HG02623 (cell line): ENCODE measurements at regions not wholly inside any gene's neighbourhood (a gene's known extent, or its start where the extent isn't known, plus 50 kb on each side); places are given as distances from the start of the nearest gene placed in this dataset.
"Not testable (repeated sequence)": the region's sequence is repeated elsewhere in the genome, so short reads cannot be mapped to it uniquely, and the experiment has no call there.

Experiments used
- ATAC-seq: cut with Tn5 transposase; IDR thresholded peaks from one replicate; pipeline ENCODE4 v1.9.1; 2021; ENCODE audit warnings: moderate library complexity; ENCODE audit not compliant: unreplicated experiment

DNA sequence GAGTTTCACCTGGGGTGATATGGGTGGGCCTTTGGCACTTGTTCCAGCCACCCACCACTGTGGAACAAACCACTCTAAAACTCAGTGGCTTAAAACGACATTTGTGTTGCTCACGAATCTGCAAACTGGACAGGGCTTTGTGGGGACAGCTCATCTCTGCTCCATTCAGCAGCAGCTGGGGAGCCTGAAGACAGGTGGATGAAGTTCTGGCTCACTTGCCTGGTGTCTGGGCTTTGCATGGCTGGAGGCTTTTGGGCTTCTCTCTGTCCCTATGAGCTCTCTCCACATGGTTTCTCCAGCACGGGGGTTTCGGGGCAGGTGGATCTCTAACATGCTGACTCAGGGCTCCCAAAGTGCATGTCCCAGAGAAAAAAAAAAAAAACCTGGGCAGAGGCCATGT, 93.0 kb upstream of the GLI2 start:
- no peak for ATAC-seq

GRCh38 chr2:120646994-120647393, 88.7 kb upstream of the GLI2 start:
- ATAC-seq: no peak

DNA sequence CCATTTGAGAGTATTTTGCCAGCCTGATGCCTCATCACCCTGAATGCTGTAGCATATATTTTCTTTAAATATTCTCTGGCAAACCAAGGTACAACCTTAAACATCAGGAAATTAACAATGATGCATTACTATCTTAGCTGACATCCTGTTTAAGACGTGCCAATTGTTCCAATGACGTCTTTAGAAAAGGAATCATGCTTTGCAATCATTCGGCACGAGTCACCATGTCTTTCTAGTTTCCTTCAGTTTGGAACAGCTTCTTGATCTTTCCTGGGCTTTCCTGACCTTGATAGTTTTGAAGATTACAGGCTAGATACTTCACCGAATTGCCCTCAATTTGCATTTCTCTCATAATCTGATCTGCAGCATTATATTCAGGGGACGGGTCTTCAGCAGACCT, 88.2 kb upstream of the GLI2 start:
- no peak for ATAC-seq

DNA sequence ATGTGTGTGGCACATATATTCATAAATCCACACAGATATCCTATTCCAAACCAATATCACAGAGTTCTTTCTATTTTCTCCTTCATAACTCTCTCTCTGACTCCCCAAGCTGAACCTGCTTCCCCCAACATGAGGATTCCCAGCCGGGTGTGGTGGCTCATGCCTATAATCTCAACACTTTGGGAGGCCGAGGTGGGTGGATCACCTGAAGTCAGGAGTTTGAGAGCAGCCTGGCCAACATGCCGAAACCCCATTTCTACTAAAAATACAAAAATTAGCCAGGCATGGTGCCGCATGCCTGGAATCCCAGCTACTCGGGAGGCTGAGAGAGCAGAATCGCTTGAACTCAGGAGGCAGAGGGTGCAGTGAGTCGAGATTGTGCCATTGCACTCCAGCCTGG, 86.3 kb upstream of the GLI2 start:
- not testable (repeated sequence) for ATAC-seq

- ATAC-seq: no peak
These were observed 85.5 kb upstream of the GLI2 start for GRCh38 chr2:120650022-120650644.

DNA sequence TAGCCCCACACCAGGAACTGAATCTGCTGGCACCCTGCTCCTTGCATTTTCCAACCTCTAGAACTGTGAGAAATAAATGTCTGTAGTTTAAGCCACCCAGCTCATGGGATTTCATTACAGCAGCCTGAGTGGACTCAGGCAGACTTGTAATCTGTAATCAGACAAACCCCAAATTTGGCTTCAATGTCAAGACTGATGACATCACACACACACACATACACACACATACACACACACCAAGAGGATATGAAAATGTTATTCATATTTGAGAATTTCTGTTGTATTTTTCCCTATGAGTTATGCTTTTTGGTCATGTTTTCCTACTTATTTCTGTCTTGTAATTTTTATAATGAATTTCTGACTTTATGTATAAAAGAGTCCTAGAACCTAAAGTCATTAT, 83.8 kb upstream of the GLI2 start:
- ATAC-seq: no peak

DNA sequence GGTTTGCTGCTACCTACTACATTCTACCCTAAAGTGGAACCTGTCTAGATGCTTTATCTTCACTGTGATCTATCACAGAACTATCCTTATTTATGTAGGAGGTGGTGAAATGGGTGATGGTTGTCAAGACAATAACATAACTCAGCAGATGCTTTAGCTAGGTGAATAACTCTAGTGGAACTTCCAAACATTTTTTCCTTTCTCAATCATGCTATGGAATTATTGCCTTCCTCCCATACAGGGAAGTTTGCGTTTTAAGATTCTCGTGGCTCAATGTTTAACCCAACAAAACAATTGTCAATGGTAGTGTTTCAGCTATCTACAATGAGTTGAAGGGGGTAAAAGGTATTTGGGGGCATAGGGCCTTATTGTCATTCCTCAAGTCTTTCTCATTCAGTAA, 82.6 kb upstream of the GLI2 start:
- ATAC-seq: no peak

GRCh38 chr2:120653871-120654270, 81.8 kb upstream of the GLI2 start:
- no peak for ATAC-seq

DNA sequence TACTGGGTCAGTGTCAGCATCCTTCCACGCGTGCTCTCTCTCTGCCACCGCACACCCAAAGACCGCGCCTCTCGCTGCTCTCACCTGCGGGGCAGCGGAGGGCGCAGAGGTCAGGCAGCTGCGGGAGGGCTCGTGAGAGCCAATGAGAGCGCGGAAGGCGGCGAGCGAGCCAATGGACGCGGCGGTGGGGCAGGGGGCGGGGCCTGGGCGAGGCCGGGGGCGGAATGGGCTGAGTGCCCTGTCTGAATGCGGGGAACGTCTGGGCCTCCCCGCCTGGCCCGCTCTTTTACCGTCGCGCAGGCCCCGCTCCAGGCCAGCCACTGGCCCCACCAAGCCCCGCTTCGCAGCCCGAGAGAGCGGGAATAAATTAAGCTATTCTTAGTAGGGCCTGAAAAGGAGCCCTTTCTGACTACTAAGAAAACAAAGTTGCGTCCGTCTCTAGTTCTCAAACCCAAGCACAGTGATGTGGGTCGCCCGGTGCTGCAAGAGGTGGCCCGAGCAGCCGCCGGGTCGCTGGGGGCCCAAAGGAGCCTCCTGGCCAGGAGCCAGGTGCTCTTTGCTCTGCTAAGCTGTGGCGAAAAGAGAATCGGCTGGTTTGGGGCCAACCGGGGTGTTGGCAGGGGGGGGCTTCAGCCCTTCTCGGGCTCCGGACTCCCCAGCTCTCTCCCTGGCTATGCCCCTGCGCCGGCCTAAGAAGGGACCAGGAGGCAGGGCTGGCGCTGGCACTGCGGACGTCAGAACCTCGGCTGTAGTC, 81.1 kb upstream of the GLI2 start:
- no peak for ATAC-seq

DNA sequence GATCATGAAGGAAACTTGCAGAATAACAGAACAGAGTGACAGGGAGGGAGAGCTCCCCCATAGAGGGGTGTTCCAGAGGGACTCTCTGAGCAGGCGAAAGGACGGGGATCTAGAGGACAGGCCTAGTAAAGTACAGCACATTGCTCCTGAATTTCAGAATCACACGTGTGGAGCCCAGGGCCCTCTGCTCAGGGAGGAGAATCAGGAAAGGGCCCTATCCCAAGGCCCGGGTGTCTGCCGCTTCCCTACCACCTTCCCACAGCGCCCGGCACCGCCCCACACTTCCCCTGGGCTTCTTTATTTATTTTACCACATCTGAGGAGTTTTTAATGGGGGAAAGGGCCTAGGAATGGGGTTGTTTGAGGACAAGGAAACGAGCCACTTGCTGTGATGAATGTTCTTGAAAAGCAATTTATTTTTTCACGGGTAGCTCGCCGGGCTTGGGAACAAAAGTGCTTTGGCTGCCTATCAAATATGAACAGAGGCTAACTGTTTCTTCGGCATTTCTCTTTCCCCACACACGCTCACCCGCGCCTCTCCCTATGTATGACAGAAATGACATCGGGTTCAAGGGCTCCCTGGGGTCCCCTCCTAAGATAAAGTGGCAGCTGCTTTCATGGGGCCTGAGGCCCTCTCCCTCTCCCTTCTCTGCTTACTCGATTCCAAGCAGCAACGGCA, 79.3 kb upstream of the GLI2 start:
- no peak for ATAC-seq

GRCh38 chr2:120658042-120658769, 77.5 kb upstream of the GLI2 start:
- ATAC-seq: no peak

- no peak for ATAC-seq
These were observed 76.9 kb upstream of the GLI2 start for GRCh38 chr2:120658770-120659158.

DNA sequence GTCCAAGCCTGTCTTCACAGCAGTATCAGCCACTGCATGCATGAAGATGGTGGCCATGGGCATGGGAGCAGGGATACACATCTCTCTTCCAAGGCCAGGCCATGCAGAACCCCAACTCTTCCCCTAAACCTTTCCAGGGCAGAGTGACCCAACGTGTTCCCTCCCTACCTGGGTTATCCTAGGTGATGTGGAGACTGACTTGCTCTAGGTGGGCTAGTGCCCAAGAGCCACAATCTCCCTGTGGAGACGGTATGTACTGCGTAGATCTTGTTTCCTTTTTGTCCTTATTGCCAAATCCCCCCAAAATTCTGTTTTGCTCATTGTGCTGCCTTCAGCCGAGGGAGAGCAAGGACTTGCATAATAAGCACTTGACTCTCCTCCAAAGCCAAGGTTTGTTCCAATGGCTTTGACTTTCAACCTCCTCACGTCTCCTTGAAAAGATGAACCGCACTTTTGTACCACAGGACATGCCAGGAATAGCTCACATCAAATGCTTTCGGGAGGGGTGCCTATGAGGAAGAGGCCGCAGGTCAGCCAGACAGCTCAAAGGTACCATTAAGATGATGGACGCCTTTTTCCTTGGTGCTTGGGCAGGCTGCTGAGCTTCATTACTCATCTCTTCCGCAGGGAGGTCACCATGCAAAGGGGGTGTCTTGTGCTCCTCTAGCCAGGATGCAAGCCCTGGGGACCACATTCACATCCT, 76.2 kb upstream of the GLI2 start:
- no peak for ATAC-seq

DNA sequence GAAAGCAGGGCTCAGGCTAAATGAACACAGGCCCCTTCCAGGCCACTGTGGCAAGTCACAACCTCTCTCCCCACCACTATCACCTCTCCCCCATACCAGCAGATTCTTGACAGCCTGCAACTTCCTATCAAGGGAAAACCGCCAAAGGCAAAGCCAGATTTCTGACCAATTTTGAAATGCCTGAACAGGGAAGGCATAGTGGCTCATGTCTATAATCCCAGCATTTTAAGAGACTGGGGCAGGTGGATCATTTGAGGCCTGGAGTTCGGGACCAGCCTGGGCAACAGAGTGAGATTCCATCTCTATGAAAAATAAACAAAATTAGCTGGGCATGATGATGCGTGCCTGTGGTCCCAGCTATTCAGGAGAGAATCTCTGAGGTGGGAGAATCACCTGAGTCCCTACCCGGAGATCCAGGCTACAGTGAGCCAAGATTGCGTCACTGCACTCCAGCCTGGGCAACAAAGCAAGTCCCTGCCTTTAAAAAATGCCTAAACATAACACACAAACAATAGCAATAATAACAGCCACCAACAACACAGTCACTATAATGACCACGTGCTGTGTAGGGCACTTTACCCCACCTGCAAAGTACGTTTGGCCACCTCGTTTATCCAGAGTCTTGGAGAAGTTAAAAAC, 75.5 kb upstream of the GLI2 start:
- ATAC-seq: no peak

DNA sequence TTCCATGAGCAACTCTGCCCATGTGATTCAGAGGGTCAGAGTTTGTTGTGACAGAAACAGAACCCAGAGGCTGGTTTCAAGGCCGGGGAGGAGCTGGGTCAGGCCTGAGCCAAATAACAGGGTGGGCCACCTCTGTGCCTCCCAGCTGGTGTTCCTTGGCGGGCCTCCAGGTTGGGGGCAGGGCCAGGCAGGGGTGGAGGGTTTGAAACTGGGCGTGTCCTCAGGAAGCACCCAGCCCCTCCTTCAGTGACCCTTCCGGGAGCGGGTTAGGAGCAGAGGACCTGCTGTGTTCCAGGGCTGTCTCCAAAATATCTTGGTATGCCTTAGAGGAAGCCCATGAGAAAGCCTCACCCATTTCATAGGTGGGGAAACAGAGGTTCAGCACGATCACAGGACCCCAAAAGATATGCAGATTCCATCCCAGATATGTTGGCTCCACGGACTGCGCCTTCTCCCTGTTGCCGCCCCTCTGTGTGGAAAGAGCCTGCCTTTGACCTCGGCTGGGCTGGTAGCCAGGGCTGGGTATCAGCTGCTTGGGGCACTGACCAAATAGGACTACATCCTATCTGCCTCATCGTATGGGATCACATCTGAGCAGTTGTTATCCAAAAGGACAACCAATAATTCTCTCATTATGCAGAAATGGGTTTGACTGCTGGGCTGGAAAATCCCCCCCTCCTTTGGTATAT, 74.8 kb upstream of the GLI2 start:
- ATAC-seq: no peak

DNA sequence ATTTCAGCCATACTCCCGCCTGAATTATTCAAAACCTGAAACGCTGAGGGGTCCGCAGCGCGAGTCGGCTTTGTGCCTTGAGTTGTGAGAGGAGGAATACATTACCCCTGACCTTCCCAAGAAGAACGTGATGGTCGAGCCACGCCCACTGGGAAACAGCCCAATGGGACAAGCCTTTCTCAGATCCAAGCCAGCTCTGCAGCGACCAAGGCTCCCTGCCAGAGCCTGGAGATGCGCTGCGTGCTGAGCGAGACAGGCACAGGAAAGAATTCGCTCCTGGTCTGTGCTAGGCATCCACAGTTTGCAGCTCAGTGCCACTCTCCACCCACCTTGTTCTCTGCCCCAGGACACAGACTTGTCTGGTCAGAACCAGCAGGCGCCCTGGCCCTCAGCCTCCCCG, 74.1 kb upstream of the GLI2 start:
- ATAC-seq: no peak

GRCh38 chr2:120662046-120662445, 73.6 kb upstream of the GLI2 start:
- no peak for ATAC-seq

DNA sequence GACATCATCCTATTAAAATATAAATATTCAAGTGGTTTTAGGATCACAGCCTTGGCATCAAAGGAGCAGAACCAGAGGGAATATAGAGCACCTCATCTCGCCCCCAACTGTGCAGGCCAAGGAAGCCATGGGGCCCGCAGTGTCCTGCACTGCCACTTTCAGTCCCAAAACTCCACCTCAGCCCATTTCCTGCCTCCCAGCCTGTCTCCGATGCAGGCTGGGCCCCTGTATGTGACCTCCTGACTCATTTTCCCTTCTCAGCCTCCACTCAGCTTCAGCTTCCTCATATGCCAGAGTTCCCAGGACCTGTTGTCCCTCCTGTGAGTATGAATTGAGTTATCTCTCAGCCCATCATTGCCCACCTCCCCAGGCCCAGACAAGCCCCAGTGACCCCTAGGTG, 72.9 kb upstream of the GLI2 start:
- ATAC-seq: no peak

DNA sequence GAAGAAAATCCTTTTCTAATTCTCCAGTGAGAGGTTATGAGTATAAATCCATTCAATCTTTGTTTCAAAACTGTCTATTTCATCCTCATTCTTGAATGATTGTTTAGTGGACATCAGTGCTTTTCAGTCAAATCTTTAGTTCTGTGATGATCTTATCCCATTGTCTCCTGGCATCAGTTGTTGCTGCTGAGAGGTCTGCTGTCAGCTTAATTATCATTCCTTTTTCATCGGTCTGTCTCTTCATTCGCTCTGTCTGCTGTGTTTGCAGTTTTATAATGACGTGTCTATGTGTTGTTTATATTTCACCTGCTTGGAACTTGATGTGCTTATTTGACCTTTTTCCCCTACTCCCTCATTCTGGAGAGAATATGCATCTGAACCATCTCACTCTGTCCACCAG, 69.2 kb upstream of the GLI2 start:
- no peak for ATAC-seq

DNA sequence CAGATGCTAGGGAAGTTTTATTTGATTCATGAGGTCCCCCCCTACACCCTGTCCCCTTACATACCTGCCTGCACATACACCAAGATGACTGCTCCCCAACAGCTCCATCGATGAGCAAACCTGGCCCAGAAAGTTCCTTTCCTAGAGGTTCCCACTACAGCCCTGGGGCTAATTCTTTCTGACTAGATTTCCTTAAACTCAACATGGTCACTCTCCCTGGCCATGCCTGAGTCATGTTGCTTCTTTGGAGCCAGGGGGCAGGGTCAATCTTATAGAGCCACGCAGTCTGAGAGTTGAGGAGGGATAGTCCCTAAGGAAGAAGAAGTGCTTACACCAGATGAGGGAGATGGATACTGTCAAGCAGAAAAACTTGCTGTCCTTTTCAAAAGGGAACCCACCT, 67.7 kb upstream of the GLI2 start:
- ATAC-seq: no peak
